Transverse colon (tissue), 4 donors: ENCODE measurements at regions not wholly inside any gene's neighbourhood (a gene's known extent, or its start where the extent isn't known, plus 50 kb on each side); places are given as distances from the start of the nearest gene placed in this dataset.

ENCODE experiments used
- EP300 ChIP-seq: sonication (generic); formaldehyde crosslinking; IDR thresholded peaks from one replicate; pipeline ENCODE4 v1.6.1; 2017; ENCODE audit warnings: antibody characterized with exemption, low read depth
- POLR2A ChIP-seq: fragments of 450-650 bp; IDR thresholded peaks from one replicate; pipeline ENCODE4 v1.6.1; 2016; ENCODE audit warnings: antibody characterized with exemption, mild to moderate bottlenecking, moderate library complexity
- POLR2AphosphoS5 ChIP-seq, 3 donors: sonication (generic); formaldehyde crosslinking; IDR thresholded peaks; one replicate each; pipeline ENCODE4 v1.6.1; 2016; ENCODE audit warnings: antibody characterized with exemption in 3 of 3
- TF ChIP-seq, protein P1 (sequence below), 5 experiments: fragments of 200-600 bp in 3 of 5; fragments of 450-650 bp in 2 of 5; sonication (generic) in 3 of 5; IDR thresholded peaks; 1 replicate in 2 of 5; 2 replicates in 3 of 5; pipeline ENCODE4 v1.5.1; 2016 to 2017; ENCODE audit warnings: antibody characterized with exemption in 5 of 5, inconsistent platforms in 3 of 5, mild to moderate bottlenecking in 2 of 5, moderate library complexity in 1 of 5

DNA sequence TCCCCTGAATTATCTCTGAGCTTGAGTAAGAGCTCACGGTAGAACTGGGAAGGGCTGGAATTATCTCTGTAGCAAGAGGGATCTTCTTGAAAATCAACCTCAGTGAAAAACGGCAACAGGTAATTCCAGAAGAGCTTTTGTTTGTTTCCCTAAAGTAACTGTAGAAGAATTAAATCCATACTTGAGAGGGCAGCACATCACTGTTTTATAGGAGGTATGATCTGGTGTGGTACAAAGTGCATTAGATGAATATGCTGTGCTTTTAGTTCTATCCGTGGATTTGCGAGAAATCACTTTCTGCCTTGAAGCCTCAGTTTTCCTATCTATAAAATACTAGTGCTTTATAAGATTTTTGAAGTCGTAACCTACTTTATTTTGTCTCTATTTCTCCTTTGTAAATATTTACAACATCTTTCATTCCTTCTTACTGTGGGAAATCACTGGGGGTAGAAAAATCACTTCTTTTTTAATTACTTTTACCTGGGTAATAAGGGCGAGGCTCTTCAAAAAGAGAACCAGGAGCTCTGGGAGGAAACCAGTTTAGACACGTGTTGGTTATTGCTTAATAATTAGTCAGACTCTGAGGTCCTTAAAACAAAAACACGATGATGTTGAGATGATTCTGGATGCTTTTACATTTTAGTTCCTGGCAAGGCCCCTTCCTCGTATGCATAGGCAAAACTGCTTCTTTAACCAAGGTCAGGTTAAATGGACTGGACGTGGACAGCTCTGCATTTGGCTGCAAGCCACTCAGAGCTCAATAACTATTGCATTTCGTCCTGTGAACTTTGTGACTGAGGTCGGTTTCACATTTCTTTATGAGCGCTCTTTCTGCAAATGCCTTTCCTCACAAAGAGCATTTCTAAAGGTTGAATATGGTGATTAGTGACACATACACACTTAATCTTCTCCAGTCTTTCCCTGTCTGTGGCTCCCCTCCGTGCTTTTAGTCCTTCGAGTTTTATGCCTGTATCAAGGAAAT lies 376.1 kb downstream of the BRINP1 start:
- TF ChIP-seq POLR2AphosphoS5 (IDR thresholded peaks at IDR 0.05) (no peak), POLR2A (no peak), EP300 (no peak)
- TF ChIP-seq, protein P1, sequence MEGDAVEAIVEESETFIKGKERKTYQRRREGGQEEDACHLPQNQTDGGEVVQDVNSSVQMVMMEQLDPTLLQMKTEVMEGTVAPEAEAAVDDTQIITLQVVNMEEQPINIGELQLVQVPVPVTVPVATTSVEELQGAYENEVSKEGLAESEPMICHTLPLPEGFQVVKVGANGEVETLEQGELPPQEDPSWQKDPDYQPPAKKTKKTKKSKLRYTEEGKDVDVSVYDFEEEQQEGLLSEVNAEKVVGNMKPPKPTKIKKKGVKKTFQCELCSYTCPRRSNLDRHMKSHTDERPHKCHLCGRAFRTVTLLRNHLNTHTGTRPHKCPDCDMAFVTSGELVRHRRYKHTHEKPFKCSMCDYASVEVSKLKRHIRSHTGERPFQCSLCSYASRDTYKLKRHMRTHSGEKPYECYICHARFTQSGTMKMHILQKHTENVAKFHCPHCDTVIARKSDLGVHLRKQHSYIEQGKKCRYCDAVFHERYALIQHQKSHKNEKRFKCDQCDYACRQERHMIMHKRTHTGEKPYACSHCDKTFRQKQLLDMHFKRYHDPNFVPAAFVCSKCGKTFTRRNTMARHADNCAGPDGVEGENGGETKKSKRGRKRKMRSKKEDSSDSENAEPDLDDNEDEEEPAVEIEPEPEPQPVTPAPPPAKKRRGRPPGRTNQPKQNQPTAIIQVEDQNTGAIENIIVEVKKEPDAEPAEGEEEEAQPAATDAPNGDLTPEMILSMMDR (IDR thresholded peaks at IDR 0.05) = no peak
